Endodermal cell (in vitro differentiated cells): ENCODE measurements at regions not wholly inside any gene's neighbourhood (a gene's known extent, or its start where the extent isn't known, plus 50 kb on each side); places are given as distances from the start of the nearest gene placed in this dataset.

Experiments used
- DNase-seq: peaks from one replicate; pipeline ENCODE4 v3.0.0-alpha.2; 2017
- H3K27ac ChIP-seq: 2 replicates; pipeline ENCODE4 v1.5.1; 2013; ENCODE audit warnings: mild to moderate bottlenecking, low read depth, low read length, moderate library complexity
- H3K27me3 ChIP-seq: 2 replicates; pipeline ENCODE4 v1.6.1; 2013; ENCODE audit warnings: mild to moderate bottlenecking, low read length, moderate library complexity; ENCODE audit not compliant: insufficient read depth, control insufficient read depth, poor library complexity, severe bottlenecking
- H3K36me3 ChIP-seq: 2 replicates; pipeline ENCODE4 v1.7.0; 2013; ENCODE audit warnings: mild to moderate bottlenecking, low read length, moderate library complexity; ENCODE audit not compliant: control insufficient read depth, insufficient read depth
- H3K4me1 ChIP-seq: one replicate; pipeline ENCODE4 v1.7.0; 2013; ENCODE audit warnings: low read length; ENCODE audit not compliant: control insufficient read depth, insufficient read depth
- H3K4me3 ChIP-seq: 2 replicates; pipeline ENCODE4 v1.5.1; 2013; ENCODE audit warnings: mild to moderate bottlenecking, low read length, moderate library complexity
- H3K9ac ChIP-seq: 2 replicates; pipeline ENCODE4 v1.6.1; 2013; ENCODE audit warnings: mild to moderate bottlenecking, low read length, moderate library complexity; ENCODE audit not compliant: poor library complexity, severe bottlenecking; ENCODE audit errors: extremely low read depth
- H3K9me3 ChIP-seq: 2 replicates; pipeline ENCODE4 v1.6.1; 2013; ENCODE audit warnings: mild to moderate bottlenecking, low read length, moderate library complexity; ENCODE audit not compliant: control insufficient read depth
- H3K27ac Mint-ChIP-seq: 2 replicates; pipeline ENCODE4 v1.8.0; 2020; ENCODE audit warnings: mixed read lengths
- H3K27me3 Mint-ChIP-seq: 2 replicates; pipeline ENCODE4 v1.8.0; 2021; ENCODE audit warnings: mild to moderate bottlenecking, mixed read lengths; ENCODE audit not compliant: insufficient read depth
- H3K36me3 Mint-ChIP-seq: 2 replicates; pipeline ENCODE4 v1.8.0; 2020; ENCODE audit warnings: low read depth, mixed read lengths
- H3K4me1 Mint-ChIP-seq: 2 replicates; pipeline ENCODE4 v1.8.0; 2020; ENCODE audit warnings: mixed read lengths
- H3K4me3 Mint-ChIP-seq: 2 replicates; pipeline ENCODE4 v1.8.0; 2020; ENCODE audit warnings: mild to moderate bottlenecking, moderate library complexity, mixed read lengths
- H3K9me3 Mint-ChIP-seq: 2 replicates; pipeline ENCODE4 v1.8.0; 2020; ENCODE audit warnings: mild to moderate bottlenecking, mixed read lengths
- CTCF ChIP-seq: fragments of 200-600 bp; sonication (generic); conservative IDR thresholded peaks from 2 replicates; pipeline ENCODE4 v1.5.0; 2021; ENCODE audit warnings: antibody characterized with exemption, mild to moderate bottlenecking
- WGBS, 2 experiments: methylation state at CpG; one replicate each; pipeline versions ENCODE4 v1.1.5 to v1.1.7; 2013; ENCODE audit warnings: missing lambda C conversion rate in 2 of 2, mixed read lengths in 1 of 2; ENCODE audit not compliant: insufficient coverage in 1 of 2, insufficient read length in 1 of 2; 5-methylcytosine and 5-hydroxymethylcytosine counted together

DNA sequence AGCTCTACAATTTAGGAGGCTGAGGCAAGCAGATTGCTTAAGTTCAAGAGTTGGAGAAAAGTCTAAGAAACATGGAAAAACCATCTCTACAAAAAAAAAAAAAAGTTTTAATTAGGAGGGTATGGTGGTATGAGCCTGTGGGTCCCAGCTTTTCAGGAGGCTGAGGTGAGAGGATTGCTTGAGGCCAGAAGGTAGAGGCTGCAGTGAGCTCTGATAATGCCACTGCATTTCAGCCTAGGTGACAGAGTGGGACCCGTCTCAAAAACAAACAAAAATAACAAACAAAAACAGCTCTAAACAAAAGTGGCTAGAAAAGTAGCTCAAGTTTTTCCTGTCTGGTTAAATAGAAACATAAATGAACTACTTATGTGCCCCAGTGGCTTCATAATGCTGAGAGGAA is 2133.6 kb upstream of the DEFB115 start:
- no peak overlapping the region for H3K27ac Mint-ChIP-seq
- no peak overlapping the region for H3K4me3 Mint-ChIP-seq
- H3K9me3 ChIP-seq: peaks cover 61% of the 10 kb centered on the region
- no peak overlapping the region for H3K4me3 ChIP-seq
- H3K27me3 Mint-ChIP-seq: no peaks in the 10 kb centered on the region
- no peaks in the 10 kb centered on the region for H3K36me3 ChIP-seq
- WGBS, 2 experiments: 42 to 67% methylated on average over 1 of the region's 1 CpG
- no peak overlapping the region for H3K27ac ChIP-seq
- no peak for TF ChIP-seq CTCF
- DNase-seq: no peak
- no peaks in the 10 kb centered on the region for H3K4me1 Mint-ChIP-seq
- no peaks in the 10 kb centered on the region for H3K27me3 ChIP-seq
- peaks cover 66% of the 10 kb centered on the region for H3K9me3 Mint-ChIP-seq
- no peaks in the 10 kb centered on the region for H3K36me3 Mint-ChIP-seq
- H3K4me1 ChIP-seq: no peaks in the 10 kb centered on the region
- H3K9ac ChIP-seq: no peak overlapping the region
